ENCODE measurements at regions not wholly inside any gene's neighbourhood (a gene's known extent, or its start where the extent isn't known, plus 50 kb on each side); places are given as distances from the start of the nearest gene placed in this dataset.

GRCh38 chr3:43180694-43181093 lies 74.8 kb upstream of the POMGNT2 start:
- no peak for TF ChIP-seq CTCF (IDR thresholded peaks at IDR 0.05)
- TF ChIP-seq POLR2A (IDR thresholded peaks at IDR 0.05), result no peak
- TF ChIP-seq EP300 (IDR thresholded peaks at IDR 0.05), result no peak

Measured in tibial nerve (tissue), 4 donors.